NCI-H1930 (cell line): ENCODE measurements at regions not wholly inside any gene's neighbourhood (a gene's known extent, or its start where the extent isn't known, plus 50 kb on each side); places are given as distances from the start of the nearest gene placed in this dataset.
"Not testable (repeated sequence)": the region's sequence is repeated elsewhere in the genome, so short reads cannot be mapped to it uniquely, and the experiment has no call there.

Experiments used
- DNase-seq, 2 experiments: peaks; one replicate each; lab custom pipeline; 2025; lab: John Stamatoyannopoulos, UW

GRCh38 chr3:89628856-89629670, 521.6 kb downstream of the EPHA3 start:
- DNase-seq: no peak

GRCh38 chr3:89635137-89635536, 527.7 kb downstream of the EPHA3 start:
- no peak for DNase-seq

- DNase-seq: no peak
Measured at GRCh38 chr3:89644716-89645115, 537.3 kb downstream of the EPHA3 start.

GRCh38 chr3:89649431-89649830, 542.0 kb downstream of the EPHA3 start:
- DNase-seq: no peak

- no peak for DNase-seq
Measured at GRCh38 chr3:89654031-89654430, 546.6 kb downstream of the EPHA3 start.

- no peak for DNase-seq
Measured at GRCh38 chr3:89656388-89656787, 549.0 kb downstream of the EPHA3 start.

GRCh38 chr3:89679686-89680085, 572.3 kb downstream of the EPHA3 start:
- DNase-seq: no peak

GRCh38 chr3:89682556-89682955, 575.1 kb downstream of the EPHA3 start:
- no peak for DNase-seq

- DNase-seq: no peak
Measured at GRCh38 chr3:89685731-89686130, 578.3 kb downstream of the EPHA3 start.

GRCh38 chr3:89690646-89691045, 583.2 kb downstream of the EPHA3 start:
- DNase-seq: no peak

- no peak for DNase-seq
Measured at GRCh38 chr3:89692601-89693000, 585.2 kb downstream of the EPHA3 start.

- no peak for DNase-seq
Measured at GRCh38 chr3:89697321-89697916, 590.0 kb downstream of the EPHA3 start.

- DNase-seq: no peak
Measured at GRCh38 chr3:89698208-89698830, 590.9 kb downstream of the EPHA3 start.

- DNase-seq: no peak
Measured at GRCh38 chr3:89699229-89699628, 591.8 kb downstream of the EPHA3 start.

- no peak for DNase-seq
Measured at GRCh38 chr3:89699771-89700170, 592.4 kb downstream of the EPHA3 start.

- no peak for DNase-seq
Measured at GRCh38 chr3:89702404-89702803, 595.0 kb downstream of the EPHA3 start.

GRCh38 chr3:89713196-89713595, 605.8 kb downstream of the EPHA3 start:
- DNase-seq: no peak

GRCh38 chr3:89714237-89714636, 606.8 kb downstream of the EPHA3 start:
- no peak for DNase-seq

GRCh38 chr3:89740080-89740880, 632.9 kb downstream of the EPHA3 start:
- no peak for DNase-seq

GRCh38 chr3:89740881-89741177, 633.4 kb downstream of the EPHA3 start:
- no peak for DNase-seq

GRCh38 chr3:89742546-89742945, 635.1 kb downstream of the EPHA3 start:
- no peak for DNase-seq

- not testable (repeated sequence) for DNase-seq
Measured at GRCh38 chr3:89747541-89748278, 640.3 kb downstream of the EPHA3 start.
